Stomach smooth muscle (tissue), 2 donors: ENCODE measurements at regions not wholly inside any gene's neighbourhood (a gene's known extent, or its start where the extent isn't known, plus 50 kb on each side); places are given as distances from the start of the nearest gene placed in this dataset.

Experiments
- H3K27ac ChIP-seq: one replicate; pipeline ENCODE4 v1.7.0; 2013; ENCODE audit warnings: mild to moderate bottlenecking, low read length, inconsistent platforms
- H3K27me3 ChIP-seq, 2 donors: one replicate each; pipeline ENCODE4 v1.7.0; 2013; ENCODE audit warnings: low read length in 2 of 2; ENCODE audit not compliant: insufficient read depth in 2 of 2, control insufficient read depth in 1 of 2
- H3K36me3 ChIP-seq, 2 donors: one replicate each; pipeline ENCODE4 v1.7.0; 2013; ENCODE audit warnings: low read length in 2 of 2; ENCODE audit not compliant: control insufficient read depth in 2 of 2, insufficient read depth in 2 of 2
- H3K4me1 ChIP-seq: one replicate; pipeline ENCODE4 v1.7.0; 2013; ENCODE audit warnings: low read length; ENCODE audit not compliant: control insufficient read depth, insufficient read depth
- H3K4me3 ChIP-seq, 2 donors: one replicate each; pipeline ENCODE4 v1.7.0; 2013; ENCODE audit warnings: low read length in 2 of 2
- H3K9ac ChIP-seq, 2 donors: one replicate each; pipeline ENCODE4 v1.7.0; 2013; ENCODE audit warnings: low read length in 2 of 2, mild to moderate bottlenecking in 1 of 2
- H3K9me3 ChIP-seq, 2 donors: one replicate each; pipeline ENCODE4 v1.7.0; 2013; ENCODE audit warnings: low read length in 2 of 2; ENCODE audit not compliant: control insufficient read depth in 2 of 2
- donor health status: healthy.
- donor health status: Pancreatic carcinoma.

DNA sequence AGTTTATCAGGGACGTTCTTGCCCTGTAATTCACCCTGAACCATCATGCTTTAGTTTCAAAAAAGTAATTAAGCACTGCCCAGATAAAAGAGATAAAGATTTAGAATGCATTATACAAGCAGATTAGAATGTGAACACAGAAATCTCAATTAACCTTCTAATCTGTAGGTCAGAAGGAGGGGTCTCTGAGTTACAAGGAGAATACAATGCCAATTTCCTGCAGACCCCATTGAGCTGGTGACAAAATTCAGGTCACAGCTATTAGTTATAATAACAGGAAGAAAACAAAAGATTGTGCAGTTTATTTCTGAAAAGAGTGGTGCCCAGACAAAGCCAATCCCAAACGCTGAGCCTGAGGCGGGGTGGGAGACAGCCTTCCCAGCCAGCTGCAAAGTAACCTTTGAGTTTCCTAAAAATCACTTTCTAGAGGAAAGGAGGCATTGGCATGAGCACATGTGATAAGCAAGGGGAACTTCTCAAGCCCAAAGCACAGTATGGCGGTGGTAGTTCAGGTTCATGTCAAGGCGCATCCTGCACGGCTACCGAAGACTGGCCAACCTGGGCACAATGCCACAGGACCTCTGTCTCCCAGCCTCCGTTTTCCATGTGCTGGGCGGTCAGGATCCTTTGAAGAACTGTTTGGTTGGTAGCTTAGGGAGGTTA lies 192.5 kb downstream of the TTLL2 start:
- H3K4me1 ChIP-seq: no peaks in the 10 kb centered on the region
- H3K27ac ChIP-seq: no peak overlapping the region

DNA sequence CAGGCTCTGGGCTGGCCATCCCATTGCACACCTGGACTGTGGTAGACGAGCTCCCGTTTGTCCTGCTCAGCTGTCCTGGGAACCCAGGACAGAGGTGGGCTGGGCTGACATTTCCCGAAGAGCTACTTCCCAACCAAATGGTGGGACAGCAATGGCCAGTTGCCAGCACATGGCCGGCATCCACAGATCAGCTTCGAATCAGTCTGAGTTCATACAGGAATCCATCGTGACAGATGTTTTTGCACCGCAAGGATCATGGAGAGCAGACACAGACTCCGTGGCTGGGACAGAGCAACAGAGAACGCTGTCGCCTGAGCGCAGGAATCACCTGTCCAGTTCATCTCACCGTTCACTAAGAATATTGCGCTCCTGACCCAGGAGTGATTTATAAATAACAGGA lies 198.5 kb downstream of the TTLL2 start:
- Histone ChIP-seq H3K9ac (no peak overlapping the region), H3K4me1 (no peaks in the 10 kb centered on the region), H3K36me3 (no peaks in the 10 kb centered on the region), H3K27ac (no peak overlapping the region), H3K27me3 (peaks cover 0 to 5% of the 10 kb centered on the region in 2 donors), H3K4me3 (no peak overlapping the region), H3K9me3 (no peaks in the 10 kb centered on the region)

More for the DNA sequence above, 192.5 kb downstream of the TTLL2 start:
- Histone ChIP-seq H3K9ac (no peak overlapping the region), H3K4me3 (no peak overlapping the region), H3K27me3 (peaks cover 0 to 5% of the 10 kb centered on the region in 2 donors), H3K9me3 (no peaks in the 10 kb centered on the region), H3K36me3 (no peaks in the 10 kb centered on the region)

DNA sequence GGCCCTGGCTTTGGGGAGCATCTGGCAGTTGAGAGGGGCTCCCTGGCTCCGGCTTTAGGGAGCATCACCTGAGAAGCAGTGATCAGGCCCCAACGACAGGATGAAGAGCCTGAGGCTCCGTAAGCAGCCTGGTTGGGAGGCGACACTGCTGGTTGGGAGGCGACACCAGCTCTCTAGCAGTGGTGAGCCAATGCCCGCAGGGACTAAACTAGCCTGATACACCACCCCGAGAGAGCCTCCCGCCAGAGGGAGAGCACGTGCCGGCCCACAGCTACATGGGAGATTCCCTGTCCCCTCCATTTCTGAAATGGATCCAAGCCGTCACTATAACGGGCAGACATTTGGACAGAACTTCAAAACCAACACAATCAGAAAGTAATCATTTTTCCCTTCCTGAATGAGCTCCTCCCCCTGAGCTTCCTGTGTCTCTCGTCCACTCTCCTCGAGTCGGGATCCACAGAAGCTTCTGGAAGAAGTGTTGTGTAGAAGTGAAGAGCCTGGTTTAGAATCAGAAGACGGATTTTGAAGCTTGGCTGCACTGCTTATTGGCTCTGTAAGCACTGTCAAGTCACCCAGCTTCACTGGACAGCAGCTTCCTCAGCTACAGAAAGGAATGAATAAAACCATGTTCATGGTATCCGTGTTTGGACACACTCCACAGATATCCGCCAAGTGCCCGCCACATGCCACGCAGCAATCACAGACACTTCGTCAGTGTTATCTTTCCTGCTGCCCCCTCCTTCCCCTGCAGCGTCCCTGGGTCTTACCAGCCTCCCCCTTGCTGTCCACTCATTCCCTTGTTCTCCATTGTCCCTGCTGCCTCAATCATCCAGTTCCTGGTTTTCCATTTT lies 199.6 kb downstream of the TTLL2 start:
- H3K4me3 ChIP-seq: no peak overlapping the region
- H3K27me3 ChIP-seq: peaks cover 0 to 5% of the 10 kb centered on the region in 2 donors
- H3K4me1 ChIP-seq: no peaks in the 10 kb centered on the region
- no peak overlapping the region for H3K27ac ChIP-seq
- H3K36me3 ChIP-seq: no peaks in the 10 kb centered on the region
- H3K9me3 ChIP-seq: no peaks in the 10 kb centered on the region
- H3K9ac ChIP-seq: no peak overlapping the region

DNA sequence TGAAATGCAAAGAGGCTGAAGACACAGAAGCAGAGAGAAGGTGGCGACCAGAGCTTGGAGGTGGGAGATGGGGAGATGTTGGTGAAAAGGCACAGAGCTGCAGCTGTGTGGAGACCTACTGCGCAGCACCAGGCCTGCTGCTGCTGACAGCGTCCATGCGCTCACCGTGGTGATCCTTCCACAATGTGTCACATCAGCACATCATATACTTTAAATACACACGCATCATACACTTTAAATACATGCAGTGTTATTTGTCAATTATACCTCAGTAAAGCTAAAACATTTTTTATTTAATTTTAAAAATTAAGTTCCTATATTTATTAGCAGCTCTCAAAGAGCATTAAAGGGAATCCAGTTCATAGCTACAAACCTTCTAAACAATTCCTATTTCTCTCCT lies 200.9 kb downstream of the TTLL2 start:
- peaks cover 0 to 5% of the 10 kb centered on the region in 2 donors for H3K27me3 ChIP-seq
- H3K9ac ChIP-seq: no peak overlapping the region
- no peaks in the 10 kb centered on the region for H3K4me1 ChIP-seq
- H3K27ac ChIP-seq: no peak overlapping the region
- no peak overlapping the region for H3K4me3 ChIP-seq
- no peaks in the 10 kb centered on the region for H3K9me3 ChIP-seq
- no peaks in the 10 kb centered on the region for H3K36me3 ChIP-seq

DNA sequence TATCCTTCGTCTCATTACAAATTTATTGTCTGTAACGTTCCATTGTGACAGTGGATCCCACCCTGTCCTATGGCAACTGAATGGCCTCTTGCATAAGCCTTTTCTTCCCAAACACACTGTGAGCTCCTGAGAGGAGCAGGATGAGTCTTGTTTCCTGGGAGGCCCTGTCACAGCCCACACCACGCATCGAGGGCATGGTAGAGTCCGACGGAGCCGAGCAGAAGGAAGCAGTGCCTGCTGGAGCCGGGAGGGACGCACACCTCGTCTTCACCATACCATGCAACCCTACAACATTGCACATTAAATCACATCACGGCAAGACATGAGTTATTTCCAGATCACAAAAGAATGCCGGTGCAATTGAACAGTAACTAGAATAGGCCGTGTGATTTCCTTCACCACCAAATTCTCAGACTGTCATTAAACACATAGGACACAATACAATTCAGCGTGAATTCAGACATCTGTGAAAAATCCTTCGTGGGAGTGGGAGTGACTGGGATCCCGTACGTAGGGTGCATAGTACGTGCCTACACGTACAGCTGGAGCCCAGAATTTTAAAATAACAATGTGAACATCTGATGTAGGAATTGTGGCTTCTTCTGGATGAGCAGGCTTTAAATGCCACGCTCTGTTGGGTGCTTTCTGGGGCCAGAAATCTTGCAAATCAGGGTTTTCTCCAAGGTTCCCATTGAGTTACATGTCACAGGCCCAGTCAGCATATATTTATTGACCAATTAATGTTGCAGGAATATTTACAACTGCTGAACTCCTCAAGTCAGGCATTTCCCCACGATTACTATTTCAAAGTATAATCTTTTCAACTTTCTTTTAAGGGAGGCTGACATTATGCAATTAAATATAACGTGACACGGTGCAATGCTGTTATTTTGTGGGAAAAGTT lies 201.8 kb downstream of the TTLL2 start:
- H3K27me3 ChIP-seq: no peaks in the 10 kb centered on the region
- no peaks in the 10 kb centered on the region for H3K4me1 ChIP-seq
- H3K4me3 ChIP-seq: no peak overlapping the region
- H3K9me3 ChIP-seq: no peaks in the 10 kb centered on the region
- H3K27ac ChIP-seq: no peak overlapping the region
- no peak overlapping the region for H3K9ac ChIP-seq
- no peaks in the 10 kb centered on the region for H3K36me3 ChIP-seq

- Histone ChIP-seq H3K27me3 (no peaks in the 10 kb centered on the region), H3K9ac (no peak overlapping the region), H3K4me3 (no peak overlapping the region), H3K36me3 (no peaks in the 10 kb centered on the region), H3K4me1 (no peaks in the 10 kb centered on the region), H3K27ac (no peak overlapping the region), H3K9me3 (no peaks in the 10 kb centered on the region)
Observed at GRCh38 chr6:167528239-167528638, 203.4 kb downstream of the TTLL2 start.

DNA sequence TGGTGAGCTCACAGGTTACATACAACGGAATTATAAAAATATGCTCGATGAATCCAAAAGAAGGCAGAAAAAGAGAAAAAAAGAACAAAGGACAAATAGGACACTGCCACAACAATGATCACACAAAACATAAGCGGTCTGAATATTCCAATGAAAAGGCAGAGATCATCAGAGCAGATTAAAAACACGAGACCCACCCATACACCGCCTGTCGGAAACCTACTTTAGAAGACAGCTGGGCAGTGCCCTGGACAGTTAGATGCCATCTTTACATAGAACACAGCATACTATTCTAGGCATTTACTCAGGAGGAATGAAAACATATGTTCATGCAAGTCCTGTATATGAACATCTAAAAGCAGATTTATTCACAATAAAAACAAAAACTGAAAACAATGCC lies 204.1 kb downstream of the TTLL2 start:
- no peaks in the 10 kb centered on the region for H3K9me3 ChIP-seq
- no peak overlapping the region for H3K9ac ChIP-seq
- H3K4me1 ChIP-seq: no peaks in the 10 kb centered on the region
- H3K27ac ChIP-seq: no peak overlapping the region
- H3K4me3 ChIP-seq: no peak overlapping the region
- no peaks in the 10 kb centered on the region for H3K36me3 ChIP-seq
- no peaks in the 10 kb centered on the region for H3K27me3 ChIP-seq

- no peak overlapping the region for H3K27ac ChIP-seq
- no peaks in the 10 kb centered on the region for H3K36me3 ChIP-seq
- no peak overlapping the region for H3K4me3 ChIP-seq
- no peaks in the 10 kb centered on the region for H3K4me1 ChIP-seq
- H3K9me3 ChIP-seq: no peaks in the 10 kb centered on the region
- H3K9ac ChIP-seq: no peak overlapping the region
- H3K27me3 ChIP-seq: no peaks in the 10 kb centered on the region
Observed at GRCh38 chr6:167529444-167530335, 204.8 kb downstream of the TTLL2 start.

DNA sequence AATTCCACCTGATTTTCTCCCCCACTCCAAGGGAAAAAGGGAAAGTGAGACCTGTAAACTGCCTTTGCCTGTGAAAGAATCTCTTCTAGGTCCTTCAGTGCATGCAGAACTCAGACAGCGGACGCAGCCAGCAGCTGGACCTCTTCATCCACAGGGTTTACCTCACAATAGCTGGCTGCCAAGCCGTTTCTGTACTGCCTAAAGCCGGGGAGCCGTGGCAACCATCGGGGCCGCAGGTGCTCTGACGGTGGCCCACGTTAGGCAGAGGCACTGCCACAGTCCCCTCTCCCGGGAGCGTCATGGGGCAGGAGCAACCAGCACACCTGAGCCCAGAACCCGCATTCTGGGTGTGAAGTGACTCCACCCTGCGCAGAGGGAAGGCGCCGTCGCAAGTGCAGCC lies 206.1 kb downstream of the TTLL2 start:
- H3K27ac ChIP-seq: no peak overlapping the region
- no peaks in the 10 kb centered on the region for H3K4me1 ChIP-seq
- H3K36me3 ChIP-seq: no peaks in the 10 kb centered on the region
- H3K9ac ChIP-seq: no peak overlapping the region
- H3K9me3 ChIP-seq: no peaks in the 10 kb centered on the region
- H3K4me3 ChIP-seq: no peak overlapping the region
- no peaks in the 10 kb centered on the region for H3K27me3 ChIP-seq
